ENCODE measurements at regions not wholly inside any gene's neighbourhood (a gene's known extent, or its start where the extent isn't known, plus 50 kb on each side); places are given as distances from the start of the nearest gene placed in this dataset. TPM values are rescaled to one million over a fixed set of nuclear protein-coding genes. Genes with fewer than 3 reads are reported as not detected.

Small RNA genes lying in the stretch of these regions (small RNA-seq; reads per million reads assigned to genes)
- gene HMGN2P6 (ENCODE audit: insufficient read depth, insufficient read length, low read depth, low replicate concordance): not detected
